ENCODE measurements at regions not wholly inside any gene's neighbourhood (a gene's known extent, or its start where the extent isn't known, plus 50 kb on each side); places are given as distances from the start of the nearest gene placed in this dataset.

DNA sequence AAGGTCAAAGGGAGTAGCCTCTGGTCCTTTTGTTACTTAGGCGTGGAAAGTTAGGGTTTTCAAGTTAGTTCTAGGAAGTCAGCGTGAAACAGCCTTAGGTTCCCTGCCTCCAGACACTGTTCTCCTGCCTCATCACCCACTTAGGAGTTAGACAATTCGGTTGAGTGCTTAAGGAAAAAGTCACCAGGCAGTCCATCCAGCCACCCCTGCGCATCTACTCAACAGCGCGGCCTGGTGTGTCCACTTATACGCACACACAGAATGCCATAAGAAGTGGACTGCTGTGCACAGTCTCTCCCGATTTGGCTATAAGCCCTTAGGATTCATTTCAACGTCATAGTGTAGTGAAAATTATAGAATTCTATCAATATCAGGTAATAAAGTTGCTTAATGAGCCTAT, 470.8 kb upstream of the TNP1 start:
- Histone ChIP-seq H3K9me2 (no peaks in the 10 kb centered on the region), H3K79me2 (ENCODE audit: insufficient read depth) (no peaks in the 10 kb centered on the region), H3K4me3 (ENCODE audit: low read depth in 2 of 2, low read length in 1 of 2) (no peak overlapping the region), H3K27ac (ENCODE audit: low read depth in 2 of 2, low read length in 1 of 2) (peak overlapping the region in 1 of 2 experiments; percentile 55; a peak in 1 of 4 replicates), H3K4me1 (ENCODE audit: control insufficient read depth in 1 of 2, insufficient read depth in 2 of 2, low read depth in 1 of 2, low read length in 1 of 2) (peaks cover 6 to 47% of the 10 kb centered on the region in 2 experiments; a peak in 3 of 4 replicates), H4K20me1 (ENCODE audit: insufficient read depth) (no peaks in the 10 kb centered on the region), H3K36me3 (replicated peaks in 1 of 2; ENCODE audit: control insufficient read depth in 1 of 2, insufficient read depth in 2 of 2, low read length in 1 of 2) (no peaks in the 10 kb centered on the region), H3K4me2 (no peak overlapping the region), H3K9ac (no peak overlapping the region), H3K27me3 (ENCODE audit: insufficient read depth) (no peaks in the 10 kb centered on the region), H2AFZ (ENCODE audit: low read depth) (no peak overlapping the region), H3F3A (replicated peaks; ENCODE audit: insufficient read depth) (no peaks in the 10 kb centered on the region), H3K9me3 (no peaks in the 10 kb centered on the region)
- 98% methylated on average over 9 of the region's 9 CpGs for WGBS (ENCODE audit: low lambda C conversion rate)
- DNase-seq, result no peak
- TF ChIP-seq, protein P1, sequence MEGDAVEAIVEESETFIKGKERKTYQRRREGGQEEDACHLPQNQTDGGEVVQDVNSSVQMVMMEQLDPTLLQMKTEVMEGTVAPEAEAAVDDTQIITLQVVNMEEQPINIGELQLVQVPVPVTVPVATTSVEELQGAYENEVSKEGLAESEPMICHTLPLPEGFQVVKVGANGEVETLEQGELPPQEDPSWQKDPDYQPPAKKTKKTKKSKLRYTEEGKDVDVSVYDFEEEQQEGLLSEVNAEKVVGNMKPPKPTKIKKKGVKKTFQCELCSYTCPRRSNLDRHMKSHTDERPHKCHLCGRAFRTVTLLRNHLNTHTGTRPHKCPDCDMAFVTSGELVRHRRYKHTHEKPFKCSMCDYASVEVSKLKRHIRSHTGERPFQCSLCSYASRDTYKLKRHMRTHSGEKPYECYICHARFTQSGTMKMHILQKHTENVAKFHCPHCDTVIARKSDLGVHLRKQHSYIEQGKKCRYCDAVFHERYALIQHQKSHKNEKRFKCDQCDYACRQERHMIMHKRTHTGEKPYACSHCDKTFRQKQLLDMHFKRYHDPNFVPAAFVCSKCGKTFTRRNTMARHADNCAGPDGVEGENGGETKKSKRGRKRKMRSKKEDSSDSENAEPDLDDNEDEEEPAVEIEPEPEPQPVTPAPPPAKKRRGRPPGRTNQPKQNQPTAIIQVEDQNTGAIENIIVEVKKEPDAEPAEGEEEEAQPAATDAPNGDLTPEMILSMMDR (IDR thresholded peaks at IDR 0.05), result 0 out of 2 replicates have a peak, but pooled peaks have one; percentile 8
- no peak for TF ChIP-seq POLR2AphosphoS5 (IDR thresholded peaks at IDR 0.05; ENCODE audit: low read depth, low read length)
- CTCF ChIA-PET, result no interaction called here
- POLR2A ChIA-PET, result no interaction called here

DNA sequence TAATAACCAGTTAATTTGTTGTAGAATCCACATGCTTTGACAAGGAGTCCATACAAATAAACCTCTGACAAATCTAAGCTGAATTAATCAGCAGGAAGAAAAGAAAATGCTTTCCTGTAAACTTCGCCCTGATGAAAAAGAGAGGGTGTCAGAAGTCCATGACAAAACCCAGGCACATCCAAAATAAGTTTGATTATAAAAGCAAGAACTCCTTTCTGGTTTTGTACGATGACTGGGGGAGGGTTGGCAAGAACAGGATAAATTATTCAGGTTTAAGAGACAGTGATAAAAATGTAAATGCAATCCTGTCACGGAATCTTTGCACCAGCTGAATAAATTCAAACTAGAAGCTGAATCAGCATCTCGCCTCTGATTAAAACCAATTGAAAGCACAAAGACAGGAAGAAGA, 469.2 kb upstream of the TNP1 start:
- Histone ChIP-seq H3K36me3 (replicated peaks in 1 of 2; ENCODE audit: control insufficient read depth in 1 of 2, insufficient read depth in 2 of 2, low read length in 1 of 2) (no peaks in the 10 kb centered on the region), H3K9me2 (no peaks in the 10 kb centered on the region), H3K79me2 (ENCODE audit: insufficient read depth) (no peaks in the 10 kb centered on the region), H3K27ac (ENCODE audit: low read depth in 2 of 2, low read length in 1 of 2) (peak overlapping the region in 1 of 2 experiments; percentile 71; a peak in 2 of 4 replicates), H4K20me1 (ENCODE audit: insufficient read depth) (no peaks in the 10 kb centered on the region), H3K4me2 (peak overlapping the region; percentile 8; the same call in 1 of the 2 replicates), H3K4me1 (ENCODE audit: control insufficient read depth in 1 of 2, insufficient read depth in 2 of 2, low read depth in 1 of 2, low read length in 1 of 2) (peaks cover 6 to 47% of the 10 kb centered on the region in 2 experiments; a peak in 3 of 4 replicates), H3K27me3 (ENCODE audit: insufficient read depth) (no peaks in the 10 kb centered on the region), H3K9ac (no peak overlapping the region), H2AFZ (ENCODE audit: low read depth) (peak overlapping the region; percentile 64; the same call in 1 of the 2 replicates), H3K4me3 (ENCODE audit: low read depth in 2 of 2, low read length in 1 of 2) (no peak overlapping the region), H3F3A (replicated peaks; ENCODE audit: insufficient read depth) (no peaks in the 10 kb centered on the region), H3K9me3 (no peaks in the 10 kb centered on the region)
- ChIA-PET CTCF (no interaction called here), POLR2A (no interaction called here)
- WGBS (ENCODE audit: low lambda C conversion rate), result 54% methylated on average over 4 of the region's 4 CpGs
- TF ChIP-seq EP300 (IDR thresholded peaks at IDR 0.05; ENCODE audit: borderline replicate concordance in 1 of 2, low read depth in 1 of 2, low read length in 1 of 2) (peak in 1 of 2 experiments; percentile 64; a peak in 2 of 4 replicates), YY1 (IDR thresholded peaks at IDR 0.05; ENCODE audit: low read depth) (no peak), TCF12 (IDR thresholded peaks at IDR 0.05) (peak; percentile 14; the same call in 1 of the 2 replicates)
- no peak for DNase-seq

GRCh38 chr2:217328622-217328978, 468.7 kb upstream of the TNP1 start:
- H3K79me2 ChIP-seq (ENCODE audit: insufficient read depth), result no peaks in the 10 kb centered on the region
- ChIA-PET POLR2A (no interaction called here), CTCF (no interaction called here)
- TF ChIP-seq EZH2phosphoT487 (IDR thresholded peaks at IDR 0.05; ENCODE audit: borderline replicate concordance, low read depth) (no peak), RFX5 (IDR thresholded peaks at IDR 0.05; ENCODE audit: low read length) (no peak), NFIC (IDR thresholded peaks at IDR 0.05; ENCODE audit: borderline replicate concordance) (no peak), MXI1 (IDR thresholded peaks at IDR 0.05; ENCODE audit: low read depth, low read length) (no peak)
- no peaks in the 10 kb centered on the region for H3K36me3 ChIP-seq (replicated peaks in 1 of 2; ENCODE audit: control insufficient read depth in 1 of 2, insufficient read depth in 2 of 2, low read length in 1 of 2)
- no peaks in the 10 kb centered on the region for H4K20me1 ChIP-seq (ENCODE audit: insufficient read depth)
- peak overlapping the region in 1 of 2 experiments; percentile 47; a peak in 1 of 4 replicates for H3K27ac ChIP-seq (ENCODE audit: low read depth in 2 of 2, low read length in 1 of 2)
- DNase-seq, result no peak
- 89% methylated on average over 2 of the region's 2 CpGs for WGBS (ENCODE audit: low lambda C conversion rate)
- no peak overlapping the region for H3K9ac ChIP-seq
- no peak overlapping the region for H3K4me2 ChIP-seq
- no peaks in the 10 kb centered on the region for H3F3A ChIP-seq (replicated peaks; ENCODE audit: insufficient read depth)
- peaks cover 6 to 47% of the 10 kb centered on the region in 2 experiments; a peak in 3 of 4 replicates for H3K4me1 ChIP-seq (ENCODE audit: control insufficient read depth in 1 of 2, insufficient read depth in 2 of 2, low read depth in 1 of 2, low read length in 1 of 2)
- H3K27me3 ChIP-seq (ENCODE audit: insufficient read depth), result no peaks in the 10 kb centered on the region
- H3K9me3 ChIP-seq, result no peaks in the 10 kb centered on the region
- no peak overlapping the region for H3K4me3 ChIP-seq (ENCODE audit: low read depth in 2 of 2, low read length in 1 of 2)
- no peak overlapping the region for H2AFZ ChIP-seq (ENCODE audit: low read depth)
- no peaks in the 10 kb centered on the region for H3K9me2 ChIP-seq
